Neural progenitor cell (in vitro differentiated cells): ENCODE measurements at regions not wholly inside any gene's neighbourhood (a gene's known extent, or its start where the extent isn't known, plus 50 kb on each side); places are given as distances from the start of the nearest gene placed in this dataset.

Experiments
- DNase-seq: peaks from one replicate; pipeline ENCODE4 v3.0.0-alpha.2; 2016; ENCODE audit warnings: low spot score
- H2AFZ ChIP-seq: fragments of 200-600 bp; sonication (generic); replicated peaks from 2 replicates; pipeline ENCODE4 v1.6.1; 2016; ENCODE audit warnings: antibody characterized with exemption
- H3F3A ChIP-seq: fragments of 200-600 bp; sonication (generic); 2 replicates; pipeline ENCODE4 v1.6.1; 2016; ENCODE audit warnings: antibody characterized with exemption, low read depth
- H3K27ac ChIP-seq: fragments of 200-600 bp; sonication (generic); 2 replicates; pipeline ENCODE4 v1.5.1; 2016; ENCODE audit warnings: mild to moderate bottlenecking
- H3K27me3 ChIP-seq: fragments of 200-600 bp; sonication (generic); 2 replicates; pipeline ENCODE4 v1.6.1; 2016; ENCODE audit warnings: mild to moderate bottlenecking, moderate library complexity
- H3K36me3 ChIP-seq: fragments of 200-600 bp; sonication (generic); 2 replicates; pipeline ENCODE4 v1.5.1; 2016
- H3K4me1 ChIP-seq: fragments of 200-600 bp; sonication (generic); 2 replicates; pipeline ENCODE4 v1.6.1; 2016; ENCODE audit warnings: mixed run types
- H3K4me2 ChIP-seq: fragments of 200-600 bp; sonication (generic); 2 replicates; pipeline ENCODE4 v1.6.1; 2016
- H3K4me3 ChIP-seq: fragments of 200-600 bp; sonication (generic); 2 replicates; pipeline ENCODE4 v1.5.1; 2016
- H3K79me2 ChIP-seq: fragments of 200-600 bp; sonication (generic); 2 replicates; pipeline ENCODE4 v1.6.1; 2016; ENCODE audit warnings: low read depth
- H3K9ac ChIP-seq: fragments of 200-600 bp; sonication (generic); 2 replicates; pipeline ENCODE4 v1.6.1; 2016
- H3K9me3 ChIP-seq: fragments of 200-600 bp; sonication (generic); 2 replicates; pipeline ENCODE4 v1.5.1; 2016; ENCODE audit warnings: low read depth
- H4K20me1 ChIP-seq: fragments of 200-600 bp; sonication (generic); 2 replicates; pipeline ENCODE4 v1.6.1; 2016; ENCODE audit warnings: low read depth
- H3K27ac Mint-ChIP-seq: 3 replicates; pipeline ENCODE4 v1.8.0; 2021; ENCODE audit warnings: mixed read lengths
- H3K27me3 Mint-ChIP-seq: 2 replicates; pipeline ENCODE4 v1.8.0; 2022; ENCODE audit warnings: low read depth, mild to moderate bottlenecking, inconsistent platforms, moderate library complexity, mixed read lengths; ENCODE audit not compliant: insufficient read depth
- H3K36me3 Mint-ChIP-seq: 3 replicates; pipeline ENCODE4 v1.8.0; 2021; ENCODE audit warnings: mixed read lengths
- H3K4me1 Mint-ChIP-seq: 3 replicates; pipeline ENCODE4 v1.8.0; 2021; ENCODE audit warnings: mixed read lengths
- H3K4me3 Mint-ChIP-seq: 3 replicates; pipeline ENCODE4 v1.8.0; 2021; ENCODE audit warnings: mild to moderate bottlenecking, moderate library complexity, mixed read lengths
- H3K9me3 Mint-ChIP-seq: 3 replicates; pipeline ENCODE4 v1.8.0; 2020; ENCODE audit warnings: mixed read lengths
- CTCF ChIP-seq: fragments of 200-600 bp; sonication (generic); IDR thresholded peaks from 2 replicates; pipeline ENCODE4 v1.5.1; 2017; ENCODE audit warnings: antibody characterized with exemption, mild to moderate bottlenecking
- EZH2 ChIP-seq: fragments of 200-600 bp; sonication (generic); IDR thresholded peaks from 2 replicates; pipeline ENCODE4 v1.6.1; 2017; ENCODE audit warnings: antibody characterized with exemption, mild to moderate bottlenecking, moderate library complexity
- EZH2phosphoT487 ChIP-seq: fragments of 200-600 bp; sonication (generic); IDR thresholded peaks from 2 replicates; pipeline ENCODE4 v1.6.1; 2017; ENCODE audit warnings: antibody characterized with exemption

- no peak overlapping the region for H3K27ac ChIP-seq
- no peaks in the 10 kb centered on the region for H3K4me1 ChIP-seq
- Mint-ChIP-seq H3K27me3 (no peaks in the 10 kb centered on the region), H3K4me1 (peaks cover 11% of the 10 kb centered on the region), H3K27ac (no peak overlapping the region), H3K36me3 (peaks cover 3% of the 10 kb centered on the region), H3K9me3 (peaks cover 9% of the 10 kb centered on the region), H3K4me3 (no peak overlapping the region)
- DNase-seq = no peak
- no peak overlapping the region for H3K9ac ChIP-seq
- H3K36me3 ChIP-seq = no peaks in the 10 kb centered on the region
- TF ChIP-seq EZH2phosphoT487 (no peak), CTCF (no peak), EZH2 (no peak)
- no peaks in the 10 kb centered on the region for H3K9me3 ChIP-seq
- no peak overlapping the region for H3K4me2 ChIP-seq
- H3K27me3 ChIP-seq = no peaks in the 10 kb centered on the region
- no peaks in the 10 kb centered on the region for H3K79me2 ChIP-seq
- H3F3A ChIP-seq = no peaks in the 10 kb centered on the region
- H2AFZ ChIP-seq = no peak overlapping the region
- H3K4me3 ChIP-seq = no peak overlapping the region
- no peaks in the 10 kb centered on the region for H4K20me1 ChIP-seq
Observed at GRCh38 chr3:137202941-137203340, 245.2 kb downstream of the IL20RB start.

GRCh38 chr3:137204409-137204808 is 246.6 kb downstream of the IL20RB start:
- Mint-ChIP-seq H3K36me3 (peaks cover 3% of the 10 kb centered on the region), H3K27me3 (no peaks in the 10 kb centered on the region), H3K4me1 (peaks cover 11% of the 10 kb centered on the region), H3K9me3 (peaks cover 7% of the 10 kb centered on the region), H3K27ac (no peak overlapping the region), H3K4me3 (no peak overlapping the region)
- Histone ChIP-seq H3F3A (no peaks in the 10 kb centered on the region), H4K20me1 (no peaks in the 10 kb centered on the region), H3K79me2 (no peaks in the 10 kb centered on the region), H3K27me3 (no peaks in the 10 kb centered on the region), H3K27ac (no peak overlapping the region), H3K4me3 (no peak overlapping the region), H3K4me1 (no peaks in the 10 kb centered on the region), H3K9ac (no peak overlapping the region), H3K9me3 (no peaks in the 10 kb centered on the region), H2AFZ (no peak overlapping the region), H3K36me3 (no peaks in the 10 kb centered on the region), H3K4me2 (no peak overlapping the region)
- no peak for DNase-seq
- no peak for TF ChIP-seq EZH2
- TF ChIP-seq EZH2phosphoT487 = no peak
- no peak for TF ChIP-seq CTCF

GRCh38 chr3:137205394-137206045 is 247.7 kb downstream of the IL20RB start:
- Histone ChIP-seq H3K4me2 (no peak overlapping the region), H3K36me3 (no peaks in the 10 kb centered on the region), H3K79me2 (no peaks in the 10 kb centered on the region), H3K9me3 (no peaks in the 10 kb centered on the region), H3K4me3 (no peak overlapping the region), H3K27me3 (no peaks in the 10 kb centered on the region), H2AFZ (peak overlapping the region; percentile 28), H4K20me1 (no peaks in the 10 kb centered on the region), H3K27ac (no peak overlapping the region), H3K4me1 (no peaks in the 10 kb centered on the region), H3F3A (no peaks in the 10 kb centered on the region), H3K9ac (no peak overlapping the region)
- Mint-ChIP-seq H3K36me3 (no peaks in the 10 kb centered on the region), H3K9me3 (no peaks in the 10 kb centered on the region), H3K4me3 (no peak overlapping the region), H3K27me3 (no peaks in the 10 kb centered on the region), H3K4me1 (peaks cover 11% of the 10 kb centered on the region), H3K27ac (no peak overlapping the region)
- TF ChIP-seq EZH2 = no peak
- TF ChIP-seq CTCF = no peak
- no peak for TF ChIP-seq EZH2phosphoT487
- DNase-seq = no peak
